Fibroblast of villous mesenchyme (primary cell): ENCODE measurements at regions not wholly inside any gene's neighbourhood (a gene's known extent, or its start where the extent isn't known, plus 50 kb on each side); places are given as distances from the start of the nearest gene placed in this dataset.
"Not testable (repeated sequence)": the region's sequence is repeated elsewhere in the genome, so short reads cannot be mapped to it uniquely, and the experiment has no call there.

ENCODE experiments used
- DNase-seq: peaks from one replicate; pipeline ENCODE4 v3.0.0-alpha.2; 2010; ENCODE audit warnings: low read depth
- H3K4me3 ChIP-seq: 2 replicates; pipeline ENCODE4 v1.5.1; 2011; ENCODE audit warnings: low read depth, mild to moderate bottlenecking, low read length
- CTCF ChIP-seq: IDR thresholded peaks from 2 replicates; pipeline ENCODE4 v1.5.1; 2012; ENCODE audit warnings: low read depth, mild to moderate bottlenecking, low read length; ENCODE audit not compliant: insufficient read depth

GRCh38 chr2:138239902-138240491 is 261.6 kb upstream of the SPOPL start:
- no peak overlapping the region for H3K4me3 ChIP-seq
- peak; percentile 32 for DNase-seq
- TF ChIP-seq CTCF, result no peak

- no peak for TF ChIP-seq CTCF
Measured at GRCh38 chr2:138243372-138243771, 258.2 kb upstream of the SPOPL start.

GRCh38 chr2:138244501-138244925 is 257.1 kb upstream of the SPOPL start:
- no peak for DNase-seq
- TF ChIP-seq CTCF, result no peak
- H3K4me3 ChIP-seq, result no peak overlapping the region

More at GRCh38 chr2:138243372-138243771, 258.2 kb upstream of the SPOPL start:
- DNase-seq, result no peak
- no peak overlapping the region for H3K4me3 ChIP-seq

- H3K4me3 ChIP-seq, result no peak overlapping the region
- DNase-seq, result no peak
- no peak for TF ChIP-seq CTCF
Measured at GRCh38 chr2:138245310-138245709, 256.3 kb upstream of the SPOPL start.

- TF ChIP-seq CTCF, result no peak
- H3K4me3 ChIP-seq, result no peak overlapping the region
- no peak for DNase-seq
Measured at GRCh38 chr2:138247302-138247701, 254.3 kb upstream of the SPOPL start.

GRCh38 chr2:138249207-138249606 is 252.4 kb upstream of the SPOPL start:
- no peak for TF ChIP-seq CTCF
- H3K4me3 ChIP-seq, result no peak overlapping the region
- DNase-seq, result peak; percentile 26

GRCh38 chr2:138250843-138251320 is 250.7 kb upstream of the SPOPL start:
- DNase-seq, H3K4me3 ChIP-seq: not testable (repeated sequence)
